Putamen (tissue), 1 donor: ENCODE measurements at regions not wholly inside any gene's neighbourhood (a gene's known extent, or its start where the extent isn't known, plus 50 kb on each side); places are given as distances from the start of the nearest gene placed in this dataset.

Experiments
- DNase-seq: peaks from one replicate; pipeline ENCODE4 v3.0.0-alpha.2; 2016; ENCODE audit warnings: low spot score

- no peak for DNase-seq
These were observed 337.3 kb upstream of the HS3ST1 start for GRCh38 chr4:11765849-11766453.

GRCh38 chr4:11748164-11748872 is 319.6 kb upstream of the HS3ST1 start:
- DNase-seq = no peak

DNA sequence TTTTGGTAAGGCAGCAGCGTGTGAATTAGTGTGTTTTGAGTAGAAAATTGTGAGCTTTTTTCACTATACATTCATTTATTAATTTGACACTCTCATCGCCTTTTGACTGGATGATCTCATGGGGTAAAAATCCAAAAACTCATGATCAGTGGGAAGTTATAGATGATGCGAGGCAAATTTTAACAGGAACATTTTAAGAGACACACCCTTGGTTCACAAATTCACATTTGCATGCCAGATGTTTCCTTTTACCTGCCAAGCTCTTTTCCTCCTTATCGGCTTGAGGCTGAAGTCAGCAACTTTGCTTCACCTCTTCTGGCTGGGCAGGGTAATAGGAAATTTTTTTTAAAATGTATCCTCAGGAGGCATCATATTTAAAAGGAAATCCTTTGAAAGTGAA is 318.0 kb upstream of the HS3ST1 start:
- no peak for DNase-seq

DNA sequence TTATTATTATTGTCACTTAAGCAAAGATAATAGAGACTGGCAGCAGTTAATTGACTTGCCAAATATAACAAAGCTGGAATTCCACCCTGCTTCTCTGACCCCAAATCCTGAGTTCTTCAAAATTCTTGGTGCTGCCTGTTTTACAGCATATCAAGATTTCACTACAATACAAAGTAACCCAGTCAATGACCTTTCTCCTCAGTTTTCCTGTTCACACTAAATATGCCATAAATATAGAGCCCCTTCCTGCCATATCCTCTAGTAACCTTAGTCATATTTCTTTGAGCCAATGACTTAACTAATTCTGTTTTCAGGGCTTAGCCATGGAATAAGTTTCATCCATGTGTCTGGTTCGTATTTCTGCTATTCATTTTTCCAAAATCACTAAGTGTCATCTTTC is 315.3 kb upstream of the HS3ST1 start:
- DNase-seq = no peak

DNA sequence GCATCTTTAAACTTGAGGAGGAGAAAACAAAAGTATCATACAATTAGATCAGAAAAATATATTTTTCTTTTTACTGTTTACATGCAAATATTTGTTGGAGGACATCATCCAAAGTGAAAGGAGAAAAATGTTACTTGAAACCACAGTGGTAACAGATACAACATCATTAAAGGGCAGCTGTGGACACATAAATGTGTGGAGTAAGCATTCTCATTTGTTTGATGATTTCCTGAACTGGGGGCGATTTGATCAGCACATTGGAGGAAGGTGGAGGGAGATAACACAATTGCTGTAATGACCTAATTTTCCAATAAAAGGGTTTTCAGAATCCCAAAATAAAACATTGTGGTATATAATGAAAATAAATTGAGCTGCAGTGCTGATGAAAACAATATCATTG is 314.5 kb upstream of the HS3ST1 start:
- DNase-seq = no peak

DNA sequence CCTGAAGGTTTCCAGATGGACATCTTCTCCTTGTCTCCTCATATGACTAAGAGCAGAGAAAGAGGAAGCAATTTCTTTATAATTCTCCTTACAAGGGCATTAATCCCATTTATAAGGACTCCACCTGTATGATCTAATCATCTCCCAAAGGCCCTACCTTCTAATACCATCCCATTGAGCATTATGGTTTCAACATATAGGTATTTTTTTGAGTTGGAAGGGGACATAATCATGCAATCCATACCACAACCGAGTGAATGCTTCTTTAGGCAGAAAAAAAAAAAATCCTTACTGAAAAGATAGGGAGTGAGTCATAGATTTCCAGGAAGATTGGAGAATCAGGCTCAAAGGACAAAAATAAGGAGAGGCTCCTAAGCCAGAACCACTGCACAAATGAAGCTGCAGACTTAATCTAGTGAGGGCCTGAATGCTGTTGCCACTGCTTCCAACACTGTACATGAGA is 312.5 kb upstream of the HS3ST1 start:
- no peak for DNase-seq

DNA sequence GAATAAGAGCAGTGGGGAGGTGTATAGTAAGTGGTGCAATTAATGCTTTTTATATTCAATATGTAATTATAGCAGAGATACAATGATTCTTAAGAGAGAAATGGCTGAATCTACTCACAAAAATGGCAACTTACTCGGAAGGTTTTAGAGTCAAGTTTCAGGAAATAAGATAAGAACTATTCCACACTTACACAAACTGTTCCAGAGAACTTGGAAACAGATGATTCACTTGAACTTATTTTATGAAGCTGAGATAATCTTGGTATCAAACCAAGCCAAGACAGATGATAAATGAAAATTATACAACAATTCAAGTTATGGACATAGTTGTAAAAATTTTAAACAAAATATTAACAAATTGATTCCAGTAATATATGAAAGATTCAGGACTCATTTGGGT is 311.3 kb upstream of the HS3ST1 start:
- no peak for DNase-seq

DNA sequence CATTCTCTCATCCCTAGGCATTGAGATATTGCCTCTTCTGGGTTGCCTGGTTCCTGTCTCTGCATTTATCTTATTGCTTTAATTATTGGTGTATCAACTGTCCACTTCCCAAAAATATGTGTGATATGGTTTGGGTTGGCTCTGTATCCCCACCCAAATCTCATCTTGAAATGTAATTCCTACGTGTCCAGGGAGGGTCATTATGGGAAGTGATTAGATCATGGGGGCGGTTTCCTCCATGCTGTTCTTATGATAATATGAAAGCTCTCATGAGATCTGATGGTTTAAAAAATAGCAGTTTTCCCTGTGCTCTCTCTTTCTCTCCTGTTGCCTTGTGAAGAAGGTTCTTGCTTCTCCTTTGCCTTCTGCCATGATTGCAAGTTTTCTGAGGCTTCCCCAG is 308.3 kb upstream of the HS3ST1 start:
- DNase-seq = no peak

GRCh38 chr4:11735651-11736050 is 307.0 kb upstream of the HS3ST1 start:
- DNase-seq = no peak

GRCh38 chr4:11732155-11732554 is 303.5 kb upstream of the HS3ST1 start:
- no peak for DNase-seq

DNA sequence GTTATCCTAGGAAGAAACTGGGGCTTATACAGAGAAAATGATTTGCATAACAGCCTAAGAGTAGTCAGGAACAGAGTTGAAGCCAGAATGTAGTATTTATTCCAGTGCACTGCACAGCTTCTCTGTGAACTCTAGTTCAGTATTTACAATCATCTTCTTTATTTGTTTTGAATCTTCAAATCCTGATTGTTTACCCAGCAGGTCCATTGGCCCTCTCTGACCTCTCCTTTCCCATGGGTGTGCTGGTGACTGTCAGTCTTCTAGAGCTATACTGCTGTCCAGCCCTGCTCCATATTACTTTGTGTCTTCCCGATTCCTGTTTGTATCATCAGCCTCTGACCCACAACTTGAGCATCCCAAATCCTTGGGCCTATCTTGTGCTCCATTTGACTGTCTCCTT is 301.9 kb upstream of the HS3ST1 start:
- DNase-seq = no peak

- DNase-seq = no peak
These were observed 300.9 kb upstream of the HS3ST1 start for GRCh38 chr4:11729548-11729947.

- DNase-seq = no peak
These were observed 299.3 kb upstream of the HS3ST1 start for GRCh38 chr4:11727903-11728564.

DNA sequence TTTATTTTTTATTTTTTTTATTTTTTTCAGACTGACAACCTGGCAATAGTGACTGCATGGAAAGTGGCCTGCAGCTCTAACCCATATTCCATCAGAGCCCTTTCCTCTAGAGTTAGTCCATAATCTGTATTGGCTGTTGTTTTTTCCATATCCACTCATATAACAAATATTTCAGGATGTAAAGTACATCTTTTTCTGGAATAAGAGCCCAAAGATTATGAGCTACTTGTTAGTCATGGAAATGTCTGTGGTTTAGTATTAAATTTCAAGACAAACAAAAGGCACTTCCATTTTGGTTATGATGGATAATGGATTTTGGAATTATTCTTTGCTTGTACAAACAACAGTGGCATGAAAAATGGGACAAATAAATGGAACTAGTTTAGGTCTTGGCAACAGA is 296.0 kb upstream of the HS3ST1 start:
- no peak for DNase-seq

GRCh38 chr4:11722223-11722622 is 293.5 kb upstream of the HS3ST1 start:
- DNase-seq = no peak

GRCh38 chr4:11720292-11720691 is 291.6 kb upstream of the HS3ST1 start:
- no peak for DNase-seq

DNA sequence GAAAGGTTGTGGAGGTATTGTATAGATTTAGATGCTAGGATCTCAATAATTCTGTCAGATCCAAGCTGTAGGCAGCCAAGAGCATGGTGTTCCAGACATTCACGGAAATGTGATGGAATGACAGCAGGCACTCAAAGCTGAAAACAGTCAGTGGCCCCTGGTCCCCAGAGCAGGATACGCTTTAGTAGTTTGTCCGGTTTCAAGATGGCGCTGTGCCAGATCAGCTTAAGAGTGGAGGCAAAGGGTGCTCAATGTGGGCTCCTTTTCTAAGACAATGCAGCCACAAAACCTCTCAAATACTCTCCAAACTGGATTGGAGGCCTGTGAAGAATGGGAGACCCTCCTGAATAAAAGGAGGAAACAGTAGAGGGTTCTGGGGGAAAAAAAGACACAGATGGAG is 291.2 kb upstream of the HS3ST1 start:
- no peak for DNase-seq

DNA sequence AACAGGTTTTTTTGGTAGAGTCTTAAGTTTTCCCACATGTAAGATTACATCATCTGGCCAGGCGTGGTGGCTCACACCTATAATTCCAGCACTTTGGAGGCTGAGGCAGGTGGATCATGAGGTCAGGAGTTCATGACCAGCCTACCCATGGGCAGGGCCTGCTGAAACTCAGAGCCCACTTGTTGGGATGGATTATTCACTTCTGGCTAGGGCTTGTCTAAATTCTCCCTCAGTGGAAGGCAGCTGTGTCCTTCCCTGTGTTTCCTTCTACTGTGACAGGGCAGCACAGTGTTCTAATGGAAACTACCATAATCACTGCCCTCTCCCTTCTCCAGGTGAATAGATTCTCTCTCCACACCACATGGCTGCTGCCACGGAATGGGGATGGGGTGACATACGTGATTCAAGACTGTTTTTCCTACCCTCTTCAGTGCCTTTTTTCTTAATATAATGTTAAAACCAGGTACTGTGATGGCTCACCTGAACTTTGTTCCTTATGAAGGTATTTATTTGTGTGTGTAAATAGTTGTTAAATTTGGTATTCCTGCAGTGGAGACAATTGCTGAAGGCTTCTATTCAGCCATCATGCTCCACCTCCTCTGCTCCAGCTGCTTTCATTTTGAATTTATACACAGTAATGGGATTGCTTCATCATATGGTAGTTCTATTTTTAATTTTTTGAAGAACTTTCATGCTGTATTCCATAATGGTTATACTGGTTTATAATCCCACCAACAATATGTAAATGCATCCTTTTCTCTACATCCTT is 287.2 kb upstream of the HS3ST1 start:
- no peak for DNase-seq

GRCh38 chr4:11710453-11711093 is 281.9 kb upstream of the HS3ST1 start:
- DNase-seq = no peak

DNA sequence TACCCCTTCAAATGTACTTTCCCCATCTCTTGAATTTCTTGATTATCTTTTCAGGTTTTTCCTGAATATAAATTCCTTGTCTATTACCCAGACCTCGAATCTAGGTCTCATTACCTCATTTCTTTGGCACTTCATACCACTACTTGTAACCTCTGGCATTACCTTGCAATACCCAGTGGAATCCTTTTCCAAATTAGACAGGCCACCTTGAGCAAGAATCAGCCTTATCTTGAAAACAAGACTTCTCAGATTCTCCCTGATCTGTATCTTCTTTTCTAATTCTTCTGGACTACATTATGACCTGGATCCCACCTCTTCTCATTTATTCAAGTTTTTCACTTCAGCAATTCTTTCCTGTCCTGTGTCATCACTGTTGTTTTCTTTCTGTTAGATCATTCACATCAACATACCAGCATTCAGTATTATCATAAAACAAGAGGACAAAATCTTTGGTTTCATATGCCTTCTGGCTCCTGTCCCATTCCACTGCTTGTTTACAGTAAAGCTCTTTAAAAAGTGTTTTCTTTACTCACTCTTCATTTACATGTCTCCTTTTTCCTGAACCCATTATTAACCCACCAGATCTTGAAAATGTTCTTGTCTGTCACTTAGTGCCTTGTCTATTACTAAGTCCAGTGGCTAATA is 275.6 kb upstream of the HS3ST1 start:
- no peak for DNase-seq

- DNase-seq = no peak
These were observed 274.3 kb upstream of the HS3ST1 start for GRCh38 chr4:11702886-11703557.
